SK-N-SH (cell line): ENCODE measurements at regions not wholly inside any gene's neighbourhood (a gene's known extent, or its start where the extent isn't known, plus 50 kb on each side); places are given as distances from the start of the nearest gene placed in this dataset.

ENCODE experiments used
- CTCF ChIA-PET: fragments of 300-600, 350-600 bp; formaldehyde crosslinking; extraction: SDS; loops from one replicate; lab custom pipeline; 2021; lab: Yijun Ruan, JAX
- POLR2A ChIA-PET: fragments of 350-600 bp; sonication (Branson Sonifier 250); formaldehyde crosslinking; extraction: SDS; loops from one replicate; lab custom pipeline; 2020; ENCODE audit warnings: antibody characterized with exemption, inconsistent platforms; lab: Yijun Ruan, JAX
- DNase-seq: peaks from one replicate; pipeline ENCODE4 v3.0.0; 2012
- H2AFZ ChIP-seq: fragments of 200-600 bp; sonication (generic); 2 replicates; pipeline ENCODE4 v1.8.1; 2016; ENCODE audit warnings: antibody characterized with exemption, mild to moderate bottlenecking, low read depth
- H3F3A ChIP-seq: fragments of 200-600 bp; sonication (generic); replicated peaks from 2 replicates; pipeline ENCODE3; 2016; ENCODE audit warnings: antibody characterized with exemption, mild to moderate bottlenecking; ENCODE audit not compliant: insufficient read depth
- H3K27ac ChIP-seq, 2 experiments: fragments of 200-500 bp in 1 of 2; fragments of 200-600 bp in 1 of 2; sonication (Bioruptor generic) in 1 of 2; sonication (generic), shearing (Covaris generic) in 1 of 2; 2 replicates each; pipeline versions ENCODE4 v1.5.1 to v1.6.1; 2014 to 2016; ENCODE audit warnings: low read depth in 2 of 2, inconsistent platforms in 1 of 2, low read length in 1 of 2, mild to moderate bottlenecking in 1 of 2, mixed read lengths in 1 of 2
- H3K27me3 ChIP-seq: fragments of 200-600 bp; sonication (generic), shearing (Covaris generic); 2 replicates; pipeline ENCODE4 v1.6.1; 2016; ENCODE audit warnings: mixed run types; ENCODE audit not compliant: insufficient read depth
- H3K36me3 ChIP-seq, 2 experiments: fragments of 200-500 bp in 1 of 2; fragments of 200-600 bp in 1 of 2; sonication (Bioruptor generic) in 1 of 2; sonication (generic) in 1 of 2; replicated peaks in 1 of 2; 2 replicates each; pipeline versions ENCODE3 to v1.5.1; 2014 to 2016; ENCODE audit warnings: low read length in 1 of 2, mild to moderate bottlenecking in 1 of 2; ENCODE audit not compliant: insufficient read depth in 2 of 2, control insufficient read depth in 1 of 2
- H3K4me1 ChIP-seq, 2 experiments: fragments of 200-500 bp in 1 of 2; fragments of 200-600 bp in 1 of 2; sonication (Bioruptor generic) in 1 of 2; sonication (generic), shearing (Covaris generic) in 1 of 2; 2 replicates each; pipeline versions ENCODE4 v1.5.1 to v1.6.1; 2014 to 2016; ENCODE audit warnings: low read depth in 1 of 2, low read length in 1 of 2, mixed run types in 1 of 2; ENCODE audit not compliant: insufficient read depth in 2 of 2, control insufficient read depth in 1 of 2
- H3K4me2 ChIP-seq: fragments of 200-600 bp; sonication (generic), shearing (Covaris generic); 2 replicates; pipeline ENCODE4 v1.6.1; 2017; ENCODE audit warnings: mixed run types
- H3K4me3 ChIP-seq, 2 experiments: fragments of 200-500 bp in 1 of 2; fragments of 200-600 bp in 1 of 2; sonication (Bioruptor generic) in 1 of 2; sonication (generic), shearing (Covaris generic) in 1 of 2; 2 replicates each; pipeline versions ENCODE4 v1.5.1 to v1.8.1; 2014 to 2016; ENCODE audit warnings: low read depth in 2 of 2, inconsistent platforms in 1 of 2, low read length in 1 of 2, mild to moderate bottlenecking in 1 of 2, mixed read lengths in 1 of 2, moderate library complexity in 1 of 2
- H3K79me2 ChIP-seq: fragments of 200-600 bp; sonication (generic); 2 replicates; pipeline ENCODE4 v1.8.1; 2017; ENCODE audit warnings: mild to moderate bottlenecking; ENCODE audit not compliant: insufficient read depth
- H3K9ac ChIP-seq: fragments of 200-600 bp; sonication (generic); 2 replicates; pipeline ENCODE4 v1.6.1; 2017; ENCODE audit warnings: mixed run types
- H3K9me2 ChIP-seq: fragments of 200-600 bp; sonication (generic); 2 replicates; pipeline ENCODE4 v1.6.1; 2017; ENCODE audit warnings: mixed run types
- H3K9me3 ChIP-seq: fragments of 200-600 bp; sonication (generic); 2 replicates; pipeline ENCODE4 v1.6.1; 2017; ENCODE audit warnings: mixed run types, mild to moderate bottlenecking, moderate library complexity
- H4K20me1 ChIP-seq: fragments of 200-600 bp; sonication (generic); 2 replicates; pipeline ENCODE4 v1.6.1; 2017; ENCODE audit warnings: mild to moderate bottlenecking, mixed run types; ENCODE audit not compliant: insufficient read depth
- CHD2 ChIP-seq: fragments of 150-350 bp; IDR thresholded peaks from 2 replicates; pipeline ENCODE4 v1.6.1; 2018; ENCODE audit warnings: low read length; ENCODE audit not compliant: partially characterized antibody
- EP300 ChIP-seq, 2 experiments: IDR thresholded peaks; 2 replicates each; pipeline versions ENCODE4 v1.4.0 to v1.6.1; 2012; ENCODE audit warnings: borderline replicate concordance in 1 of 2, low read depth in 1 of 2, low read length in 1 of 2
- FOXJ3 ChIP-seq: sonication (generic); formaldehyde crosslinking; IDR thresholded peaks from 2 replicates; pipeline ENCODE4 v1.5.1; 2020; ENCODE audit warnings: mild to moderate bottlenecking, missing genetic modification reagents
- GABPA ChIP-seq: IDR thresholded peaks from 2 replicates; pipeline ENCODE4 v1.4.0; 2012; ENCODE audit warnings: low read depth, mild to moderate bottlenecking
- JUND ChIP-seq: IDR thresholded peaks from 2 replicates; pipeline ENCODE4 v1.4.0; 2012
- MAX ChIP-seq: IDR thresholded peaks from 2 replicates; pipeline ENCODE4 v1.4.0; 2012; ENCODE audit warnings: low read depth
- NFIC ChIP-seq: IDR thresholded peaks from 2 replicates; pipeline ENCODE4 v1.4.0; 2012; ENCODE audit warnings: borderline replicate concordance
- POLR2AphosphoS5 ChIP-seq: IDR thresholded peaks from 2 replicates; pipeline ENCODE4 v1.6.1; 2012; ENCODE audit warnings: low read depth, low read length
- SIN3A ChIP-seq: IDR thresholded peaks from 2 replicates; pipeline ENCODE4 v1.6.1; 2012; ENCODE audit warnings: low read depth, mild to moderate bottlenecking, low read length, moderate library complexity, borderline replicate concordance
- TEAD4 ChIP-seq: IDR thresholded peaks from 2 replicates; pipeline ENCODE4 v1.4.0; 2012; ENCODE audit warnings: mild to moderate bottlenecking, borderline replicate concordance; ENCODE audit not compliant: insufficient read depth
- USF1 ChIP-seq: IDR thresholded peaks from 2 replicates; pipeline ENCODE4 v1.4.0; 2012; ENCODE audit warnings: low read depth, borderline replicate concordance
- YY1 ChIP-seq: IDR thresholded peaks from 2 replicates; pipeline ENCODE4 v1.4.0; 2012; ENCODE audit warnings: low read depth, mild to moderate bottlenecking
- ZBTB33 ChIP-seq: IDR thresholded peaks from 2 replicates; pipeline ENCODE4 v1.4.0; 2012; ENCODE audit warnings: low read depth, borderline replicate concordance
- WGBS: methylation state at CpG from one replicate; pipeline ENCODE4 v1.1.6; 2017; ENCODE audit warnings: low lambda C conversion rate; 5-methylcytosine and 5-hydroxymethylcytosine counted together
- TF ChIP-seq, protein P1 (sequence below): fragments of 200-600 bp; sonication (generic); IDR thresholded peaks from 2 replicates; pipeline ENCODE4 v1.6.1; 2017; ENCODE audit warnings: antibody characterized with exemption, mild to moderate bottlenecking, moderate library complexity
- TF ChIP-seq, protein P2 (sequence below): fragments of 150-350 bp; IDR thresholded peaks from 2 replicates; pipeline ENCODE4 v1.6.1; 2016; ENCODE audit warnings: mild to moderate bottlenecking, low read depth, low read length

DNA sequence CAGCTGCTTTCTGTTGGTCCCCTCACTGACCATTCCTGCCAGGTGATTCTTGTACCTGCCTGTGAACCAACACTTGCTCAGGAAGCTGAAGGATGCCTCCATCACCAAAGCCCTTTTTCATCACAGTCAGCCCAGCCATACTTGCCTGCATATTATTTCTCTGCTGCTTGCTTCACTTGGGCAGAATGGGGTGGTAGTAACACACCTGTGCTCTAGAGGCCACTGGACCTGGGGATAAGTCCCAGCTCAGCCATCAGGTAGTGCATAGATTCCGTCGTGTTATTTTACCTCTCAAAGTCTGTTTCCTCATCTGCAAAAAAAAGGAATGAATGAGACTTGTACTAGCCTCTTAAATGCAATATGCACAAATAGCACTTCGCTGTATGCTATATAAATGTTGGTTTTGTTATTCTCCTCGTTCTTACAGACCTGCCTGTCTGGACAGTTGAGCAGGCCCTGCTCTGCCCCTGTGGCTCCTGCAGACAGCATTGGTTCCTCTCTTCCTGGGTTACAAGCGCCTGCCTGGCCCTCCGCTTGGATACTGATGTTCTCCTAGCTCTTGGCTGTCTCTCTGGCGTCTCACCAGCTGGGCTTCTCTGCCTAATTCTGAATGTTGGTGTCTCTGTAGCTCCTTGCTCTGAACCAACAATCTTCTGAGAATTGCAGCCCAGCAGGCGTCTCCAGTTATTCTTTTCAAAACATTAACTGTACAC is 151.8 kb downstream of the UNC5CL start:
- Histone ChIP-seq H3K4me3 (no peak overlapping the region), H3K27me3 (no peaks in the 10 kb centered on the region; the same call in 1 of the 2 replicates), H3F3A (no peaks in the 10 kb centered on the region), H3K4me2 (no peak overlapping the region), H3K36me3 (no peaks in the 10 kb centered on the region), H3K9me2 (no peaks in the 10 kb centered on the region), H2AFZ (no peak overlapping the region), H3K79me2 (no peaks in the 10 kb centered on the region), H3K9ac (no peak overlapping the region), H3K9me3 (no peaks in the 10 kb centered on the region), H4K20me1 (no peaks in the 10 kb centered on the region), H3K27ac (peak overlapping the region in 1 of 2 experiments; percentile 89; a peak in 2 of 4 replicates), H3K4me1 (peaks cover 0 to 33% of the 10 kb centered on the region in 2 experiments; a peak in 2 of 4 replicates)
- POLR2A ChIA-PET = no interaction called here
- DNase-seq = no peak
- WGBS = 45% methylated on average over 8 of the region's 8 CpGs
- CTCF ChIA-PET = interaction anchor here (0.8 to 3.5 kb wide), 5 partner anchors 9 to 112 kb away, joined by 3 to 9 read pairs (median 3); no protein-coding TSS in a partner anchor
- TF ChIP-seq, protein P1, sequence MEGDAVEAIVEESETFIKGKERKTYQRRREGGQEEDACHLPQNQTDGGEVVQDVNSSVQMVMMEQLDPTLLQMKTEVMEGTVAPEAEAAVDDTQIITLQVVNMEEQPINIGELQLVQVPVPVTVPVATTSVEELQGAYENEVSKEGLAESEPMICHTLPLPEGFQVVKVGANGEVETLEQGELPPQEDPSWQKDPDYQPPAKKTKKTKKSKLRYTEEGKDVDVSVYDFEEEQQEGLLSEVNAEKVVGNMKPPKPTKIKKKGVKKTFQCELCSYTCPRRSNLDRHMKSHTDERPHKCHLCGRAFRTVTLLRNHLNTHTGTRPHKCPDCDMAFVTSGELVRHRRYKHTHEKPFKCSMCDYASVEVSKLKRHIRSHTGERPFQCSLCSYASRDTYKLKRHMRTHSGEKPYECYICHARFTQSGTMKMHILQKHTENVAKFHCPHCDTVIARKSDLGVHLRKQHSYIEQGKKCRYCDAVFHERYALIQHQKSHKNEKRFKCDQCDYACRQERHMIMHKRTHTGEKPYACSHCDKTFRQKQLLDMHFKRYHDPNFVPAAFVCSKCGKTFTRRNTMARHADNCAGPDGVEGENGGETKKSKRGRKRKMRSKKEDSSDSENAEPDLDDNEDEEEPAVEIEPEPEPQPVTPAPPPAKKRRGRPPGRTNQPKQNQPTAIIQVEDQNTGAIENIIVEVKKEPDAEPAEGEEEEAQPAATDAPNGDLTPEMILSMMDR = no peak
- TF ChIP-seq YY1 (no peak), POLR2AphosphoS5 (no peak), SIN3A (no peak), USF1 (no peak), MAX (no peak), FOXJ3 (CRISPR knock-in tag) (no peak), NFIC (no peak)
- TF ChIP-seq, protein P2, sequence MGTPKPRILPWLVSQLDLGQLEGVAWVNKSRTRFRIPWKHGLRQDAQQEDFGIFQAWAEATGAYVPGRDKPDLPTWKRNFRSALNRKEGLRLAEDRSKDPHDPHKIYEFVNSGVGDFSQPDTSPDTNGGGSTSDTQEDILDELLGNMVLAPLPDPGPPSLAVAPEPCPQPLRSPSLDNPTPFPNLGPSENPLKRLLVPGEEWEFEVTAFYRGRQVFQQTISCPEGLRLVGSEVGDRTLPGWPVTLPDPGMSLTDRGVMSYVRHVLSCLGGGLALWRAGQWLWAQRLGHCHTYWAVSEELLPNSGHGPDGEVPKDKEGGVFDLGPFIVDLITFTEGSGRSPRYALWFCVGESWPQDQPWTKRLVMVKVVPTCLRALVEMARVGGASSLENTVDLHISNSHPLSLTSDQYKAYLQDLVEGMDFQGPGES = no peak
- TF ChIP-seq, all 33 proteins: peak for 0

GRCh38 chr6:40885139-40885774 is 153.8 kb downstream of the UNC5CL start:
- DNase-seq = no peak
- Histone ChIP-seq H2AFZ (no peak overlapping the region), H3K9me2 (no peaks in the 10 kb centered on the region), H3K4me3 (no peak overlapping the region), H3K27ac (no peak overlapping the region), H3K9ac (no peak overlapping the region), H3K4me1 (peaks cover 0 to 42% of the 10 kb centered on the region in 2 experiments; a peak in 2 of 4 replicates), H4K20me1 (no peaks in the 10 kb centered on the region), H3F3A (no peaks in the 10 kb centered on the region), H3K27me3 (no peaks in the 10 kb centered on the region; the same call in 1 of the 2 replicates), H3K4me2 (no peak overlapping the region), H3K79me2 (no peaks in the 10 kb centered on the region), H3K9me3 (no peaks in the 10 kb centered on the region), H3K36me3 (no peaks in the 10 kb centered on the region)
- POLR2A ChIA-PET = no interaction called here
- 54% methylated on average over 5 of the region's 5 CpGs for WGBS
- CTCF ChIA-PET = interaction anchor here (0.9 to 1.0 kb wide), 2 partner anchors 9 to 12 kb away, joined by 4 read pairs; no protein-coding TSS in a partner anchor
- TF ChIP-seq EP300 (IDR thresholded peaks at IDR 0.05; ENCODE audit: borderline replicate concordance in 1 of 2, low read depth in 1 of 2, low read length in 1 of 2) = no peak
- no peak for TF ChIP-seq SIN3A
- no peak for TF ChIP-seq USF1
- TF ChIP-seq, protein P1 = no peak
- TF ChIP-seq JUND = no peak
- TF ChIP-seq CHD2 = no peak
- TF ChIP-seq TEAD4 = no peak
- no peak for TF ChIP-seq FOXJ3 (CRISPR knock-in tag)
- no peak for TF ChIP-seq ZBTB33
- no peak for TF ChIP-seq GABPA
